IPS-20b (cell line): ENCODE measurements at regions not wholly inside any gene's neighbourhood (a gene's known extent, or its start where the extent isn't known, plus 50 kb on each side); places are given as distances from the start of the nearest gene placed in this dataset.

Source experiments
- H3K27ac ChIP-seq: one replicate; pipeline ENCODE4 v1.5.1; 2013; ENCODE audit warnings: low read length
- H3K27me3 ChIP-seq: 2 replicates; pipeline ENCODE4 v1.6.1; 2013; ENCODE audit warnings: mild to moderate bottlenecking, low read length, inconsistent platforms; ENCODE audit not compliant: insufficient read depth
- H3K36me3 ChIP-seq: 2 replicates; pipeline ENCODE4 v1.6.1; 2013; ENCODE audit warnings: low read depth, mild to moderate bottlenecking, inconsistent platforms, low read length, moderate library complexity; ENCODE audit not compliant: insufficient read depth
- H3K4me1 ChIP-seq: 2 replicates; pipeline ENCODE4 v1.6.1; 2013; ENCODE audit warnings: mild to moderate bottlenecking, control low read depth, inconsistent platforms, low read length, moderate library complexity; ENCODE audit not compliant: insufficient read depth
- H3K4me3 ChIP-seq: 2 replicates; pipeline ENCODE4 v1.5.1; 2013; ENCODE audit warnings: mild to moderate bottlenecking, low read length, inconsistent platforms
- H3K9ac ChIP-seq: 2 replicates; pipeline ENCODE4 v1.6.1; 2013; ENCODE audit warnings: low read depth, mild to moderate bottlenecking, inconsistent platforms, low read length, moderate library complexity
- H3K9me3 ChIP-seq: 2 replicates; pipeline ENCODE4 v1.6.1; 2013; ENCODE audit warnings: mild to moderate bottlenecking, low read depth, low read length, inconsistent platforms; ENCODE audit not compliant: insufficient read depth

GRCh38 chr14:87305345-87305744 lies 687.6 kb downstream of the GALC start:
- no peaks in the 10 kb centered on the region for H3K27me3 ChIP-seq
- no peaks in the 10 kb centered on the region for H3K4me1 ChIP-seq
- H3K9me3 ChIP-seq, result no peaks in the 10 kb centered on the region
- H3K4me3 ChIP-seq, result no peak overlapping the region
- no peaks in the 10 kb centered on the region for H3K36me3 ChIP-seq
- H3K9ac ChIP-seq, result no peak overlapping the region
- no peak overlapping the region for H3K27ac ChIP-seq

DNA sequence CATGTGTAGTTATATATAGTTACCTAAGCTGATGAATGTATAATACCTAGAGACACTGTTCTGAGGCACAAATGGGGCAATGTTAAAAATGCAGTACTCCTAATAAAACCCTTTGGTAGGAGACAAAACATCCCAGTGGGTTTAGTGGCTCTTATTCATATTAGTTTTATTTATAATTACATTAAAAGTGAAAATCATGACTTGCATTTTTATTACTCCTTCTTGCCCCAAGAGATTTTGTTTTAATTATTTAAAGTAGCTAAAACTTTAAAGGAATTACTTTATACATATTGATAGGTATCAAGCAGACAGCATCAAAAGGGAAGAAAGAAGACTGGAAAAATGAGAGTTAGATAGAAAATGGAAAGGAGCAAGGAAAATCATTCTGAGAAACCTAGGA lies 688.6 kb downstream of the GALC start:
- Histone ChIP-seq H3K4me3 (no peak overlapping the region), H3K36me3 (no peaks in the 10 kb centered on the region), H3K27ac (no peak overlapping the region), H3K9ac (no peak overlapping the region), H3K9me3 (no peaks in the 10 kb centered on the region), H3K4me1 (no peaks in the 10 kb centered on the region), H3K27me3 (no peaks in the 10 kb centered on the region)

DNA sequence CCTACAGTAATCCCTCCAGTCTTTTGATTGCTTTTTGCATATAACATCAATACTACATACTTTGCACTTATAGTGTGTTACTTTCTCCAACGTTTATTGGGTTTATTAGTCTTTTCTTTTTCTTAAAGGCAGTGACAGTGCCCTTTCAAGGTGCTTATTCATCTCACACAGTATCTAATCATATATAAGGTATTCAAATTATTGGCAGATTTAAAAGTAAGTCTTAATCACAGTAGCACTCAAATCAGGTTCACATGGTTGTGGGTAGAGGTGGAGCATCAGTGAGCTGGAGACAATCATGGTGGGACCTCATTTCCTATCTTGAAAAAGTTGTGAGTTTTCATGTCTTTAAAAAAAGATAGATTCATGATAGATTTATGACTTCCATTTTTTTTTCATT lies 706.2 kb downstream of the GALC start:
- no peak overlapping the region for H3K27ac ChIP-seq
- no peak overlapping the region for H3K4me3 ChIP-seq
- no peaks in the 10 kb centered on the region for H3K4me1 ChIP-seq
- no peaks in the 10 kb centered on the region for H3K9me3 ChIP-seq
- H3K36me3 ChIP-seq, result no peaks in the 10 kb centered on the region
- H3K27me3 ChIP-seq, result no peaks in the 10 kb centered on the region
- H3K9ac ChIP-seq, result no peak overlapping the region

DNA sequence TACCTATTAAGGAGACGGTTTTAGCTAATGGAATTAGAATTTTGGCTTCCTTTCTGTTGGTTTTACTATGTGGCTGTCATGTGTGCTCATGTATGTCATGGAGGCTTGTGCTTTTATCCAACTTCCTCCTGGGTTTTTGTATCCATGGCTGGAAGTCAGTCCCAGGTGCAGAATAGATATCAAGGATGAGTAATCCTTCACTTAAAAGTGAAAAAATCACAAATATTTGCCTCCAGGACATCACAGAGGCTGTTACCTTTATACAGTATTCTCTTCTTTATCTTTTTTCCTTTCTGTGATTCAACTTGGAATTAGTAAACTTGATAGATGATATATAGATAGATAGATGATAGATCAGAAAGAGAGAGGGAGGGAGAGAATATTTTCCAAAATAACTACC lies 706.8 kb downstream of the GALC start:
- Histone ChIP-seq H3K27ac (no peak overlapping the region), H3K9ac (no peak overlapping the region), H3K4me3 (no peak overlapping the region), H3K9me3 (no peaks in the 10 kb centered on the region), H3K36me3 (no peaks in the 10 kb centered on the region), H3K27me3 (no peaks in the 10 kb centered on the region), H3K4me1 (no peaks in the 10 kb centered on the region)

DNA sequence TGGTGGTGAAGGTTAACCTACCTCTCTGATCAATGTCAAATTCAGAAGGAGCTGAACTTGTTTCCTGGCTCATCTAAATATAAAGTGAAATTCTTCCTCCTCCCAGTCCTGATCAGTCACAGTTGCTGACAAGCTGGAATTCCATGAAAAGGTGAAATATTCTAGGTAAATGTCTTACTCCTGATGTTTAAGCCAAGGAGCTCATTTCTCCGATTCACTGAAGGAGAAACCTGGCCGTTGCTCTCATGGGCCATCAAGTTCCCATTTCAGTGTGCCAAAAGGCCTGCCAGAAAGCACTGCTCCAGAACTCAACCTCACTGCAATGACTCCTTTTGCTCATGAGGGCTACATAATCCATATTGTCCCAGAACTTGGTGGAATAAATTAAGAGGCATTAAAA lies 707.5 kb downstream of the GALC start:
- no peaks in the 10 kb centered on the region for H3K27me3 ChIP-seq
- no peaks in the 10 kb centered on the region for H3K4me1 ChIP-seq
- H3K36me3 ChIP-seq, result no peaks in the 10 kb centered on the region
- H3K4me3 ChIP-seq, result no peak overlapping the region
- H3K9ac ChIP-seq, result no peak overlapping the region
- H3K27ac ChIP-seq, result no peak overlapping the region
- H3K9me3 ChIP-seq, result no peaks in the 10 kb centered on the region

- Histone ChIP-seq H3K4me3 (no peak overlapping the region), H3K36me3 (no peaks in the 10 kb centered on the region), H3K27me3 (no peaks in the 10 kb centered on the region), H3K4me1 (no peaks in the 10 kb centered on the region), H3K27ac (no peak overlapping the region), H3K9ac (no peak overlapping the region), H3K9me3 (no peaks in the 10 kb centered on the region)
These were observed 709.4 kb downstream of the GALC start for GRCh38 chr14:87283547-87283946.

- H3K9ac ChIP-seq, result no peak overlapping the region
- no peak overlapping the region for H3K27ac ChIP-seq
- no peaks in the 10 kb centered on the region for H3K9me3 ChIP-seq
- no peaks in the 10 kb centered on the region for H3K4me1 ChIP-seq
- H3K36me3 ChIP-seq, result no peaks in the 10 kb centered on the region
- H3K27me3 ChIP-seq, result no peaks in the 10 kb centered on the region
- H3K4me3 ChIP-seq, result no peak overlapping the region
These were observed 710.7 kb downstream of the GALC start for GRCh38 chr14:87282266-87282665.

DNA sequence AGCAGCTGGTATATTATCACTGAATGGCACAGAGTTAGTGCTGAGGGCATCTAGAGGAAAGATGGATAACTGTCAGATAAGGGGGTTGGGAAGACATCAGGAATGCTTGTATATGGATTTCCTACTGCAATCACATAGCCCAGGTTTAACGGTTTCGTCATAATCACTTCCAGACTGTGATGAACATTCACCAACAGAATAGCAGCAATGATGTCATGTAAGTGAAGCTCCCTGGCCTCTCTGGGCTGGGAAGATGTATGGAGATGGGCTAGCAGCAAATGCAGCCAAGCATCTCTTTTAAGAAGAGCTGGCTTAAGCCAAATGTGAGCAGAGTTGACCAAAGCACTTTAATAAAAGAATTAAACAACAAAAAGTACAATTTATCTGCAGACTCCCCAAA lies 714.6 kb downstream of the GALC start:
- Histone ChIP-seq H3K27ac (no peak overlapping the region), H3K36me3 (no peaks in the 10 kb centered on the region), H3K4me3 (no peak overlapping the region), H3K9me3 (no peaks in the 10 kb centered on the region), H3K4me1 (no peaks in the 10 kb centered on the region), H3K27me3 (no peaks in the 10 kb centered on the region), H3K9ac (no peak overlapping the region)

DNA sequence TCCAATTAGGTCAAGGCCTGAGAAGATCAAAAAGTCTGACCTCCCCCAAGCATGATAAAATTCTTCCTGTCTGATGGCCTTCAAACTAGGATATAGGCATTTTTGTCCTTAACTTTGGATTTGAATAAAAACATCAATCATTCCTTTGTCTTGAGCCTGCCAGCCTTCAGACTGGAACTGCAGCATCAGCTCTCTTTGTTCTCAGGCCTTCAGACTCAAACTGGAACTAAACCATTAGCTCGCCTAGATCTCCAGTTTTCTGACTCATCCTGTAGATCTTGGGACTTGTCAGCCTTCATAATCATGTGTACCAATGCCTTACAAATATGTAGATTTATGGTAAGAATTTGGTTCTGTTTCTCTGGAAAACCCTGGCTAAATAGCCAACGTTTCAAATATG lies 721.7 kb downstream of the GALC start:
- Histone ChIP-seq H3K36me3 (no peaks in the 10 kb centered on the region), H3K4me3 (no peak overlapping the region), H3K9ac (no peak overlapping the region), H3K4me1 (peaks cover 5% of the 10 kb centered on the region; the same call in 1 of the 2 replicates), H3K27me3 (no peaks in the 10 kb centered on the region), H3K27ac (no peak overlapping the region), H3K9me3 (no peaks in the 10 kb centered on the region)

- Histone ChIP-seq H3K9ac (no peak overlapping the region), H3K27ac (no peak overlapping the region), H3K4me3 (no peak overlapping the region), H3K4me1 (peaks cover 5% of the 10 kb centered on the region; the same call in 1 of the 2 replicates), H3K9me3 (no peaks in the 10 kb centered on the region), H3K36me3 (no peaks in the 10 kb centered on the region), H3K27me3 (no peaks in the 10 kb centered on the region)
These were observed 724.0 kb downstream of the GALC start for GRCh38 chr14:87268997-87269396.

DNA sequence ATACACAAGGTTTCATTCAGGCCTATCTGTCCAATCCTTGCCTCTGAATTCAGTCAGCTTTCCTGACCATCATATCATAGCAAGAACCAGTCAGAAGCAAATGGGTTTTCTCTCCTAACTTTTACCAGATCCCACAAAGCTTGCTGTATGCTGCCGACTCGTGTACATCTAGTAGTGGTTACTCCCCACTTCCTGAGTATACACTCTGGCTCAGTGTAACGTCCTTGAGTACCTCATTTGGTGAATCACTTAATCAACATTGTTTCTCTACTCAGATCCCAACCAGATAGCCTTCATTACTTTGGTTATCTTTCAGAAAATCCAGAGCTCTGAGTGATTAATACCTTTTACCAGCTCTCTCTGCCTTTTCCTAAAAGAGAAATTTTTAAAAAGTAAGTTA lies 728.2 kb downstream of the GALC start:
- Histone ChIP-seq H3K27me3 (no peaks in the 10 kb centered on the region), H3K4me3 (no peak overlapping the region), H3K36me3 (no peaks in the 10 kb centered on the region), H3K27ac (no peak overlapping the region), H3K9me3 (no peaks in the 10 kb centered on the region), H3K4me1 (peaks cover 24% of the 10 kb centered on the region), H3K9ac (no peak overlapping the region)

DNA sequence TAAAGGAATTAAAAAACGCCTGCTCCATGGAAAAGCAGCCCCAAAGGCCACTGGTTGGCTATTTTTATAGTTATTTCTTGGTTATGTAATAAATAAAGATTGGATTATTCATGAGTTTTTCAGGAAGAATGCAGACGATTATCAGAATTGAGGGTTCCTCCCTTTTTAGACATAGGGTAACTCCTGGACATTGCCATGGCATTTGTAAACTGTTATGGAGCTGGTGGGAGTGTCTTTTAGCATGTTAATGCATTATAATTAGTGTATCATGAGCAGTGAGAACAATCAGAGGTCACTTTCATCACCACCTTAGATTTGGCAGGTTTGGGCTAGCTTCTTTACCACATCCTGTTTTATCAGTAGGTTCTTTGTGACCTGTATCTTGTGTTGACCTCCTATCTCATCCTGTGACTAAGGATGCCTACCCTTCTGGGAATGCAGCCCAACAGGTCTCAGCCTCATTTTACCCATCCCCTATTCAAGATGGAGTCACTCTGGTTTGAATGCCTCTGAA lies 728.7 kb downstream of the GALC start:
- Histone ChIP-seq H3K9ac (no peak overlapping the region), H3K4me1 (peaks cover 24% of the 10 kb centered on the region), H3K9me3 (no peaks in the 10 kb centered on the region), H3K27me3 (no peaks in the 10 kb centered on the region), H3K27ac (no peak overlapping the region), H3K36me3 (no peaks in the 10 kb centered on the region), H3K4me3 (no peak overlapping the region)

DNA sequence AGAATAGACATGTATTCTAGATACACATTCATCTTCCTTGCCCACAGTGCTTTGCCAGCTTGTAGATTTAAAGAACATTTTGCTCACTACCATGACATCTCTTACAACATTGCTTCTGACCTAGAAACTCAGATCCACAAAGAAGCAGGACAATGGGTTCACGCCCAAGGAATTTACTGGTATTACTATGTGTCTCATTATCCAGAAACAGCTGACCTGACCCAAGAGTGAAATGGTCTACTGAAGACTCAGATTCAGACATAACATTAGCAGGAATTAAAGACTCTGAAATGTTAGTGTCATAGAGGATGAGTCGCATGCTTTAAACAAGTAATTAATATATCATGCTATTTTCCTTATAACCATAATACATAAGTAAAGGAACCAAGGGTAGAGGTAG lies 731.4 kb downstream of the GALC start:
- H3K9me3 ChIP-seq, result no peaks in the 10 kb centered on the region; the same call in 1 of the 2 replicates
- H3K4me3 ChIP-seq, result no peak overlapping the region
- no peak overlapping the region for H3K27ac ChIP-seq
- H3K9ac ChIP-seq, result no peak overlapping the region
- no peaks in the 10 kb centered on the region for H3K36me3 ChIP-seq
- H3K27me3 ChIP-seq, result no peaks in the 10 kb centered on the region
- peaks cover 19% of the 10 kb centered on the region for H3K4me1 ChIP-seq
